ENCODE measurements at regions not wholly inside any gene's neighbourhood (a gene's known extent, or its start where the extent isn't known, plus 50 kb on each side); places are given as distances from the start of the nearest gene placed in this dataset.

DNA sequence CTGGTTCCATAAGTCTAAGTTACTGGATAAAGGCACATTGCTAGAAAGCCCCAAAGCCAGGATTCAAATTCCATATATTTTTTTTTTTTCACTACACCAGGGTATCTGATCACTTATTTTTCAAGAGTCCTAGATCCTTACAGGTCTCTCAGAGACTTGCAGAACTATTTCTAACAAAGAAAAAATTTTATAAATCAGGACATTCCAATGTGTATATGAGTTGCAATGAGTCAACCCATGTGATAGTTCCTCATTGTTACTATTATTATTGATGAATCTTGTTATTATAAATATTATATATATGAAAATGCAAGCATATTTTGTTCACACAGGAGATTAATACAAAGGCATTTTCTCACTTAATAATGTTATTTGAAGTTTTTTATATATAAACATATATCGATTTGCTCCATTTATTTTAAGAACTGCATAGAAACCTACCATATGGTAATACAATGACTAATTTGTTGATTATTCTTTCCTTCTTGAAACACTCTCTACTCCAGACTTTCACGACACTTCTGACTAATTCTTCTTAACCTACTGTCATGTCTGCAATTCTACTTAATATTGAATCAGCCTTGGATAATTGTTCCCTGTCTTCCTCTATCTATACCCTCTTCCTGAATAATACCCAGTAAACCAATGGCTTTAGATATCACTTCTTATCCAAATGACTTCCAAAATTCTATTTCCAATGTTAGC is 968.4 kb upstream of the NRXN1 start:
- DNase-seq, result no peak
- CTCF ChIA-PET, result no interaction called here
- peaks cover 19% of the 10 kb centered on the region for H3K9me3 Mint-ChIP-seq

DNA sequence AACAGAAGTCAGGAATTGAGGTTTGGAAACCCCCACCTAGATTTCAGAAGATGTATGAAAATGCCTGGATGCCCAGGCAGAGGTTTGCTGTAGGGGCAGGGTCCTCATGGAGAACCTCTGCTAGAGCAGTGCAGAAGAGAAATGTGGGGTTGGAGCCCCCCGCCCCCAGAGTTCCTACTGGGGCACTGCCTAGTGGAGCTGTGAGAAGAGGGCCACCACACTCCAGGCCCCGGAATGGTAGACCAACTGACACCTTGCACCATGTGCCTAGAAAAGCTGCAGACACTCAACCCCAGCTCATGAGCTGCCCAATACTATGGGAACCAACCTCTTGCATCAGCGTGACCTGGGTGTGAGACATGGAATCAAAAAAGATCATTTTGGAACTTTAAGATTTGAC is 967.0 kb upstream of the NRXN1 start:
- TF ChIP-seq, protein P1, sequence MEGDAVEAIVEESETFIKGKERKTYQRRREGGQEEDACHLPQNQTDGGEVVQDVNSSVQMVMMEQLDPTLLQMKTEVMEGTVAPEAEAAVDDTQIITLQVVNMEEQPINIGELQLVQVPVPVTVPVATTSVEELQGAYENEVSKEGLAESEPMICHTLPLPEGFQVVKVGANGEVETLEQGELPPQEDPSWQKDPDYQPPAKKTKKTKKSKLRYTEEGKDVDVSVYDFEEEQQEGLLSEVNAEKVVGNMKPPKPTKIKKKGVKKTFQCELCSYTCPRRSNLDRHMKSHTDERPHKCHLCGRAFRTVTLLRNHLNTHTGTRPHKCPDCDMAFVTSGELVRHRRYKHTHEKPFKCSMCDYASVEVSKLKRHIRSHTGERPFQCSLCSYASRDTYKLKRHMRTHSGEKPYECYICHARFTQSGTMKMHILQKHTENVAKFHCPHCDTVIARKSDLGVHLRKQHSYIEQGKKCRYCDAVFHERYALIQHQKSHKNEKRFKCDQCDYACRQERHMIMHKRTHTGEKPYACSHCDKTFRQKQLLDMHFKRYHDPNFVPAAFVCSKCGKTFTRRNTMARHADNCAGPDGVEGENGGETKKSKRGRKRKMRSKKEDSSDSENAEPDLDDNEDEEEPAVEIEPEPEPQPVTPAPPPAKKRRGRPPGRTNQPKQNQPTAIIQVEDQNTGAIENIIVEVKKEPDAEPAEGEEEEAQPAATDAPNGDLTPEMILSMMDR (IDR thresholded peaks at IDR 0.05), result no peak
- intact Hi-C loops (cut with micrococcal nuclease), result no loop called here

More for the DNA sequence above, 968.4 kb upstream of the NRXN1 start:
- no peaks in the 10 kb centered on the region for H3K36me3 Mint-ChIP-seq (ENCODE audit: low read depth)
- POLR2A ChIA-PET, result no interaction called here
- no peaks in the 10 kb centered on the region for H3K27me3 Mint-ChIP-seq
- no peak overlapping the region for H3K4me3 Mint-ChIP-seq
- TF ChIP-seq, protein P1 (IDR thresholded peaks at IDR 0.05), result no peak
- ATAC-seq, result no peak
- intact Hi-C loops (cut with micrococcal nuclease), result no loop called here
- H3K4me1 Mint-ChIP-seq (ENCODE audit: low read depth), result no peaks in the 10 kb centered on the region
- no peak overlapping the region for H3K27ac Mint-ChIP-seq

DNA sequence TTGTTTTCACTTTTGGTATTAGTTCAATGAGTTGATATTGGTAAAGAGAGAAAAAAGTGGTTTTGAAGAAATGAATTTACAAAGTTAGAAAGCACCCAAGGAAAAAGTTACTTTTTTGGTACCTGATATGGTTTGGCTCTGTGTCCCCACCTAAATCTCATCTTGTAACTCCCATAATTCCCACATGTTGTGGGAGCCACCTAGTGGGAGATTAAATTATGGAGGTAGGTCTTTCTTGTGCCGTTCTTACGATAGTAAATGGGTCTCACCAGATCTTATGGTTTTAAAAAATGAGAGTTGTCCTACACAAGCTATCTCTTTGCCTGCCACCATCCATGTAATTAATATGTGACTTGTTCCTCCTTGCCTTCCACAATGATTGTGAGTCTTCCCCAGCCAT is 965.6 kb upstream of the NRXN1 start:
- no peaks in the 10 kb centered on the region for H3K36me3 Mint-ChIP-seq (ENCODE audit: low read depth)
- H3K27me3 Mint-ChIP-seq, result no peaks in the 10 kb centered on the region
- H3K4me1 Mint-ChIP-seq (ENCODE audit: low read depth), result no peaks in the 10 kb centered on the region
- ChIA-PET CTCF (no interaction called here), POLR2A (no interaction called here)
- TF ChIP-seq, protein P1 (IDR thresholded peaks at IDR 0.05), result no peak
- no peak overlapping the region for H3K27ac Mint-ChIP-seq
- no peak for DNase-seq
- intact Hi-C loops (cut with micrococcal nuclease), result no loop called here
- peaks cover 27% of the 10 kb centered on the region for H3K9me3 Mint-ChIP-seq
- no peak overlapping the region for H3K4me3 Mint-ChIP-seq
- no peak for ATAC-seq

More for the DNA sequence above, 967.0 kb upstream of the NRXN1 start:
- DNase-seq, result no peak
- no peak overlapping the region for H3K27ac Mint-ChIP-seq
- peaks cover 24% of the 10 kb centered on the region for H3K9me3 Mint-ChIP-seq
- ATAC-seq, result no peak
- ChIA-PET POLR2A (no interaction called here), CTCF (no interaction called here)
- no peaks in the 10 kb centered on the region for H3K4me1 Mint-ChIP-seq (ENCODE audit: low read depth)
- no peak overlapping the region for H3K4me3 Mint-ChIP-seq
- H3K27me3 Mint-ChIP-seq, result no peaks in the 10 kb centered on the region
- no peaks in the 10 kb centered on the region for H3K36me3 Mint-ChIP-seq (ENCODE audit: low read depth)

DNA sequence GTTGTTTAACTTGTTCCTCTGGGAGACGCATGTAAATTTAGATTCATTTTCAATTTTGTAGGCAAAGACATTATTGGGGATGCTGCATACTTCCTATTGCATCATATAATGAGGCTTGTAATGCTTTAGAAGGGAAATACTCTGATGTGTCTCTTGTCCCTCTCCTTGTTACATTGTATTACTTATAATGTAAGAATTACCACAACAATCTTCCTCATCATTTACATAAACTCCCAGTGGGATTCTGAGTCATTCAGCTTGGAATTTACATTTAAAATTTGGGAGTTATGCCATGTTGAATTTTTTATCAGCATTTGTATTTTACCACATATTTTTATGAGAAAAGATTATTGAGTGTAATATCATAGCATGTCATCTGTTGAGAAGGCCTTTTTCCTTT is 963.4 kb upstream of the NRXN1 start:
- intact Hi-C loops (cut with micrococcal nuclease), result no loop called here
- H3K36me3 Mint-ChIP-seq (ENCODE audit: low read depth), result no peaks in the 10 kb centered on the region
- no peak overlapping the region for H3K4me3 Mint-ChIP-seq

DNA sequence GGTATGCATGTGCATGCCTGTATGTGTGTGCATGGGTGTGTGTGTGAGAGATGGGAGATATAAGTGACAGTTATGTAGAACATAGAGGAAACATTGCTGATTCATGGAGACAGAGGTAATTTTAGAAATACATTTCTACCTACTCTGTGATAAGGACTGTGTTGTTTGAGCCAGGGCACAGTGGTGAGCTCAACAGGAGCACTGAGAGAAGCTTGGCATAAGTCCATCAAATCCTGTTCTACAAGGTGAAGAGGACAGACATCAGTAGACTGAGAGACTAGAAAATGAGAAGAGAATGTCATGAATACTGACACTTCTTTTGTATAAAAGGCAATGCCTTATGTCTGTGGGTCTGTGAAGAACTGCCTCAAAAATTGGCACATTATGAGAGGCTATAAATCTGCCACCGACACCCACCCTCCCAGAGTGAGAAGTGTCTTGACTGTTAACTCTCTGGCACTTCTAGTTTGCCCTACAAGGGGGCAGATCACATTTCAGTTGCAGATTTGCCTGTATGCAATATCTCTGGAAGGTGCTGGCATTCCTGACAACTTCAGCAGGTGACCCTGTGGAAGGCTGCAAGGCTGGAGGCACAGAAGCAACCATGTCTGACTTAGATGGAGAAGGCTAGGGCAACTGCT is 962.3 kb upstream of the NRXN1 start:
- POLR2A ChIA-PET, result no interaction called here
- intact Hi-C loops (cut with micrococcal nuclease), result no loop called here

More for the DNA sequence above, 963.4 kb upstream of the NRXN1 start:
- ATAC-seq (no peak), DNase-seq (no peak)
- POLR2A ChIA-PET, result no interaction called here
- CTCF ChIA-PET, result no interaction called here
- Mint-ChIP-seq H3K27ac (no peak overlapping the region), H3K9me3 (peaks cover 22% of the 10 kb centered on the region), H3K4me1 (ENCODE audit: low read depth) (no peaks in the 10 kb centered on the region), H3K27me3 (no peaks in the 10 kb centered on the region)
- TF ChIP-seq, protein P1 (IDR thresholded peaks at IDR 0.05), result no peak

More for the DNA sequence above, 962.3 kb upstream of the NRXN1 start:
- Mint-ChIP-seq H3K36me3 (ENCODE audit: low read depth) (no peaks in the 10 kb centered on the region), H3K4me1 (ENCODE audit: low read depth) (no peaks in the 10 kb centered on the region), H3K27ac (no peak overlapping the region), H3K27me3 (no peaks in the 10 kb centered on the region), H3K9me3 (peaks cover 22% of the 10 kb centered on the region), H3K4me3 (no peak overlapping the region)
- ATAC-seq (no peak), DNase-seq (no peak)
- CTCF ChIA-PET, result no interaction called here
- TF ChIP-seq, protein P1 (IDR thresholded peaks at IDR 0.05), result no peak
